ENCODE measurements at regions not wholly inside any gene's neighbourhood (a gene's known extent, or its start where the extent isn't known, plus 50 kb on each side); places are given as distances from the start of the nearest gene placed in this dataset.

DNA sequence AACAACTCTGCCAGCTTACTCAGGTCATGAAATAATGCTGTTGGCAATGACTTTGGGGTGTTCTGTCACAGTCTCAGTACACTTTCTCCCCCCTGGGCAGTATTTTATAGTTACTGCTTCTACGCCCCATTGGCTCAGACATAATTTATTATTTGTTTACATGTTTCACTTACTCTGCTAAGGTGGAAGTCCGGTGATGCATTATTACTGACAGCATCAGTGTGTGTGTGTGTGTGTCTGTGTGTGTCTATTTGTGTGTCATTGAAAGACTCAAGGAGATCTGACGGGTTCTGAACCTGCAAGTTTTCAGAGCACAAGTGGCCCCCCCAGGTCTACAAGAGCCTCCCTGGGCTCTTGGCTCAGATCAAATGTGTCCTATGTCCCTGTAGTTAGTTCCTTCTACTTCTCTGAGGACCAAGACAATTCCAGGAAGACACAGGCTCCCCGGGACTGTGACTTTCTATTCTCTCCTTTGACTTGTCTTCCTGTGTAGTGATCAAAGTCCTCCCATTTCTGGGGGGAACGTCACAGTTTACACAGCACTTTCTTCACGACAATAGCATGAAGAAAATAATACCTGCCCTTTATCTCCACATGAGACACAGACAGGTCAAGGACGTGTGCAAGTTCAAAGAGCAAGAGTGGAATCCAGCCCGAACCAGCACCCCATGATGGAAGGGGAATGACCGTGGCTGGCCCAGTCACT is 283.7 kb upstream of the GATB start:
- no peaks in the 10 kb centered on the region for H3K36me3 ChIP-seq (replicated peaks; ENCODE audit: insufficient read depth, low read length)
- TF ChIP-seq CTCF (IDR thresholded peaks at IDR 0.05; ENCODE audit: low read length) = no peak
- TF ChIP-seq EZH2phosphoT487 (IDR thresholded peaks at IDR 0.05; ENCODE audit: low read length) = no peak
- TF ChIP-seq EZH2 (optimal IDR thresholded peaks at IDR 0.05; ENCODE audit: low read depth, low read length) = no peak
- no peaks in the 10 kb centered on the region for H3K79me2 ChIP-seq (ENCODE audit: low read length)
- no peak overlapping the region for H3K27ac ChIP-seq (ENCODE audit: low read length)
- H3K4me1 ChIP-seq (ENCODE audit: low read length) = no peaks in the 10 kb centered on the region
- no peak overlapping the region for H3K4me2 ChIP-seq (ENCODE audit: low read depth, low read length)
- no peaks in the 10 kb centered on the region for H3K27me3 ChIP-seq (replicated peaks; ENCODE audit: insufficient read depth, low read length)
- H3K9ac ChIP-seq (ENCODE audit: low read length) = no peak overlapping the region
- H3F3A ChIP-seq (ENCODE audit: insufficient read depth, low read length) = no peaks in the 10 kb centered on the region
- H3K9me2 ChIP-seq (replicated peaks; ENCODE audit: insufficient read depth, low read length) = no peaks in the 10 kb centered on the region
- H3K4me3 ChIP-seq (ENCODE audit: low read length) = no peak overlapping the region
- no peaks in the 10 kb centered on the region for H3K9me3 ChIP-seq (replicated peaks; ENCODE audit: insufficient read depth, low read length)
- DNase-seq = no peak
- no peaks in the 10 kb centered on the region for H4K20me1 ChIP-seq (ENCODE audit: insufficient read depth, low read length)
- H2AFZ ChIP-seq (ENCODE audit: low read length) = no peak overlapping the region

- Histone ChIP-seq H3F3A (ENCODE audit: insufficient read depth, low read length) (no peaks in the 10 kb centered on the region), H2AFZ (ENCODE audit: low read length) (no peak overlapping the region), H3K27me3 (replicated peaks; ENCODE audit: insufficient read depth, low read length) (no peaks in the 10 kb centered on the region), H3K9me2 (replicated peaks; ENCODE audit: insufficient read depth, low read length) (no peaks in the 10 kb centered on the region), H3K9ac (ENCODE audit: low read length) (no peak overlapping the region), H3K27ac (ENCODE audit: low read length) (no peak overlapping the region), H3K4me2 (ENCODE audit: low read depth, low read length) (no peak overlapping the region), H4K20me1 (ENCODE audit: insufficient read depth, low read length) (no peaks in the 10 kb centered on the region), H3K4me1 (ENCODE audit: low read length) (0 out of 2 replicates have a peak, but pooled peaks cover 3% of the 10 kb centered on the region), H3K79me2 (ENCODE audit: low read length) (no peaks in the 10 kb centered on the region), H3K36me3 (replicated peaks; ENCODE audit: insufficient read depth, low read length) (no peaks in the 10 kb centered on the region), H3K4me3 (ENCODE audit: low read length) (no peak overlapping the region), H3K9me3 (replicated peaks; ENCODE audit: insufficient read depth, low read length) (no peaks in the 10 kb centered on the region)
- TF ChIP-seq EZH2 (optimal IDR thresholded peaks at IDR 0.05; ENCODE audit: low read depth, low read length) (no peak), EZH2phosphoT487 (IDR thresholded peaks at IDR 0.05; ENCODE audit: low read length) (no peak), CTCF (IDR thresholded peaks at IDR 0.05; ENCODE audit: low read length) (no peak)
- DNase-seq = no peak
These were observed 280.5 kb upstream of the GATB start for GRCh38 chr4:152041295-152041694.

- Histone ChIP-seq H3K36me3 (replicated peaks; ENCODE audit: insufficient read depth, low read length) (no peaks in the 10 kb centered on the region), H3K4me3 (ENCODE audit: low read length) (no peak overlapping the region), H3K27ac (ENCODE audit: low read length) (no peak overlapping the region), H3K9me2 (replicated peaks; ENCODE audit: insufficient read depth, low read length) (no peaks in the 10 kb centered on the region), H3F3A (ENCODE audit: insufficient read depth, low read length) (no peaks in the 10 kb centered on the region), H2AFZ (ENCODE audit: low read length) (no peak overlapping the region), H3K9ac (ENCODE audit: low read length) (no peak overlapping the region), H4K20me1 (ENCODE audit: insufficient read depth, low read length) (no peaks in the 10 kb centered on the region), H3K9me3 (replicated peaks; ENCODE audit: insufficient read depth, low read length) (no peaks in the 10 kb centered on the region), H3K79me2 (ENCODE audit: low read length) (no peaks in the 10 kb centered on the region), H3K27me3 (replicated peaks; ENCODE audit: insufficient read depth, low read length) (no peaks in the 10 kb centered on the region), H3K4me1 (ENCODE audit: low read length) (0 out of 2 replicates have a peak, but pooled peaks cover 3% of the 10 kb centered on the region), H3K4me2 (ENCODE audit: low read depth, low read length) (no peak overlapping the region)
- DNase-seq = no peak
- TF ChIP-seq CTCF (IDR thresholded peaks at IDR 0.05; ENCODE audit: low read length) (no peak), EZH2 (optimal IDR thresholded peaks at IDR 0.05; ENCODE audit: low read depth, low read length) (no peak), EZH2phosphoT487 (IDR thresholded peaks at IDR 0.05; ENCODE audit: low read length) (no peak)
These were observed 278.9 kb upstream of the GATB start for GRCh38 chr4:152039691-152040090.
